ENCODE measurements at regions not wholly inside any gene's neighbourhood (a gene's known extent, or its start where the extent isn't known, plus 50 kb on each side); places are given as distances from the start of the nearest gene placed in this dataset.
"Not testable (repeated sequence)": the region's sequence is repeated elsewhere in the genome, so short reads cannot be mapped to it uniquely, and the experiment has no call there.

- DNase-seq (ENCODE audit: low read depth, low spot score): no peak
Observed at GRCh38 chr2:131584380-131584779, 56.7 kb downstream of the CCDC74A start.

GRCh38 chr2:131584940-131585339 is 57.3 kb downstream of the CCDC74A start:
- DNase-seq (ENCODE audit: low read depth, low spot score): no peak

GRCh38 chr2:131588152-131588873 is 60.6 kb downstream of the CCDC74A start:
- DNase-seq (ENCODE audit: low read depth, low spot score): no peak

- DNase-seq (ENCODE audit: low read depth, low spot score): not testable (repeated sequence)
Observed at GRCh38 chr2:131589126-131589525, 61.4 kb downstream of the CCDC74A start.

GRCh38 chr2:131590366-131590765 is 62.7 kb downstream of the CCDC74A start:
- no peak for DNase-seq (ENCODE audit: low read depth, low spot score)

GRCh38 chr2:131590896-131591295 is 63.2 kb downstream of the CCDC74A start:
- DNase-seq (ENCODE audit: low read depth, low spot score): no peak

- not testable (repeated sequence) for DNase-seq (ENCODE audit: low read depth, low spot score)
Observed at GRCh38 chr2:131596561-131596960, 68.9 kb downstream of the CCDC74A start.

- DNase-seq (ENCODE audit: low read depth, low spot score): not testable (repeated sequence)
Observed at GRCh38 chr2:131602444-131602843, 74.8 kb downstream of the CCDC74A start.

GRCh38 chr2:131604652-131605051 is 77.0 kb downstream of the CCDC74A start:
- DNase-seq (ENCODE audit: low read depth, low spot score): not testable (repeated sequence)

- not testable (repeated sequence) for DNase-seq (ENCODE audit: low read depth, low spot score)
Observed at GRCh38 chr2:131606366-131606765, 78.7 kb downstream of the CCDC74A start.

- DNase-seq (ENCODE audit: low read depth, low spot score): not testable (repeated sequence)
Observed at GRCh38 chr2:131607056-131607455, 79.4 kb downstream of the CCDC74A start.

- DNase-seq (ENCODE audit: low read depth, low spot score): not testable (repeated sequence)
Observed at GRCh38 chr2:131614539-131614938, 86.9 kb downstream of the CCDC74A start.

- DNase-seq (ENCODE audit: low read depth, low spot score): not testable (repeated sequence)
Observed at GRCh38 chr2:131618320-131618719, 90.6 kb downstream of the CCDC74A start.

GRCh38 chr2:131622874-131623273 is 95.2 kb downstream of the CCDC74A start:
- not testable (repeated sequence) for DNase-seq (ENCODE audit: low read depth, low spot score)

GRCh38 chr2:131626011-131626410 is 98.3 kb downstream of the CCDC74A start:
- DNase-seq (ENCODE audit: low read depth, low spot score): not testable (repeated sequence)

GRCh38 chr2:131626565-131626964 is 98.9 kb downstream of the CCDC74A start:
- not testable (repeated sequence) for DNase-seq (ENCODE audit: low read depth, low spot score)

- DNase-seq (ENCODE audit: low read depth, low spot score): not testable (repeated sequence)
Observed at GRCh38 chr2:131627777-131628176, 100.1 kb downstream of the CCDC74A start.

GRCh38 chr2:131631648-131632047 is 104.0 kb downstream of the CCDC74A start:
- not testable (repeated sequence) for DNase-seq (ENCODE audit: low read depth, low spot score)

- not testable (repeated sequence) for DNase-seq (ENCODE audit: low read depth, low spot score)
Observed at GRCh38 chr2:131633405-131633804, 105.7 kb downstream of the CCDC74A start.

GRCh38 chr2:131633827-131634695 is 106.4 kb downstream of the CCDC74A start:
- DNase-seq (ENCODE audit: low read depth, low spot score): not testable (repeated sequence)

GRCh38 chr2:131635611-131636010 is 107.9 kb downstream of the CCDC74A start:
- DNase-seq (ENCODE audit: low read depth, low spot score): no peak

- DNase-seq (ENCODE audit: low read depth, low spot score): not testable (repeated sequence)
Observed at GRCh38 chr2:131636704-131637308, 109.1 kb downstream of the CCDC74A start.

Measured in astrocyte of the hippocampus (primary cell).